ENCODE measurements at regions not wholly inside any gene's neighbourhood (a gene's known extent, or its start where the extent isn't known, plus 50 kb on each side); places are given as distances from the start of the nearest gene placed in this dataset.

DNA sequence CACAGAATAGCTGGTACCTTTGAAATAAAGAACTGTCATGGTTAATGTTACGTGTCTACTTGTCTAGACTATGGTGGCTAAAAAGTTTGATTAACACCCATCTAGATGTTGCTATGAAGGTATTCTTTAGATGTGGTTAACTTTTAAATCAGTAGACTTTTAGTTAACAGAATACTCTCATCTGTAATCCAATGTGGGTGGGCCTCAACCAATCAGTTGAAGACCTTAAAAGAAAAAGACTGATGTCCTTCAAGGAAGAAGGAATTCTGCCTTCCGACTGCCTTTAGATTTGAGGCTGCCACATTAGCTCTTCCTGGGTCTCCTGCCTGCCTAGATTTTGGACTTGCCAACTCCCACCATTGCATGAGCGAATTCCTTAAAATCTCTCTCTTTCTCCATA is 113.0 kb upstream of the CACUL1 start:
- TF ChIP-seq YY1 (IDR thresholded peaks at IDR 0.05), result no peak
- TF ChIP-seq, protein P1, sequence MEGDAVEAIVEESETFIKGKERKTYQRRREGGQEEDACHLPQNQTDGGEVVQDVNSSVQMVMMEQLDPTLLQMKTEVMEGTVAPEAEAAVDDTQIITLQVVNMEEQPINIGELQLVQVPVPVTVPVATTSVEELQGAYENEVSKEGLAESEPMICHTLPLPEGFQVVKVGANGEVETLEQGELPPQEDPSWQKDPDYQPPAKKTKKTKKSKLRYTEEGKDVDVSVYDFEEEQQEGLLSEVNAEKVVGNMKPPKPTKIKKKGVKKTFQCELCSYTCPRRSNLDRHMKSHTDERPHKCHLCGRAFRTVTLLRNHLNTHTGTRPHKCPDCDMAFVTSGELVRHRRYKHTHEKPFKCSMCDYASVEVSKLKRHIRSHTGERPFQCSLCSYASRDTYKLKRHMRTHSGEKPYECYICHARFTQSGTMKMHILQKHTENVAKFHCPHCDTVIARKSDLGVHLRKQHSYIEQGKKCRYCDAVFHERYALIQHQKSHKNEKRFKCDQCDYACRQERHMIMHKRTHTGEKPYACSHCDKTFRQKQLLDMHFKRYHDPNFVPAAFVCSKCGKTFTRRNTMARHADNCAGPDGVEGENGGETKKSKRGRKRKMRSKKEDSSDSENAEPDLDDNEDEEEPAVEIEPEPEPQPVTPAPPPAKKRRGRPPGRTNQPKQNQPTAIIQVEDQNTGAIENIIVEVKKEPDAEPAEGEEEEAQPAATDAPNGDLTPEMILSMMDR (IDR thresholded peaks at IDR 0.05; ENCODE audit: low read depth, low read length, missing input control), result no peak
- no peak for TF ChIP-seq SP1 (IDR thresholded peaks at IDR 0.05)
- TF ChIP-seq GABPA (IDR thresholded peaks at IDR 0.05 in 1 of 2, conservative IDR thresholded peaks at IDR 0.05 in 1 of 2), result no peak
- no peak for TF ChIP-seq TAF1 (conservative IDR thresholded peaks at IDR 0.05)
- TF ChIP-seq, protein P2, sequence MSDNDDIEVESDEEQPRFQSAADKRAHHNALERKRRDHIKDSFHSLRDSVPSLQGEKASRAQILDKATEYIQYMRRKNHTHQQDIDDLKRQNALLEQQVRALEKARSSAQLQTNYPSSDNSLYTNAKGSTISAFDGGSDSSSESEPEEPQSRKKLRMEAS (IDR thresholded peaks at IDR 0.05), result no peak
- TF ChIP-seq RAD21 (IDR thresholded peaks at IDR 0.05), result no peak
